NB4 (cell line): ENCODE measurements at regions not wholly inside any gene's neighbourhood (a gene's known extent, or its start where the extent isn't known, plus 50 kb on each side); places are given as distances from the start of the nearest gene placed in this dataset.

ENCODE experiments used
- CTCF ChIP-seq: IDR thresholded peaks from one replicate; pipeline ENCODE4 v1.5.1; 2012; ENCODE audit warnings: low read depth, low read length
- MAX ChIP-seq: IDR thresholded peaks from 2 replicates; pipeline ENCODE4 v1.6.1; 2011; ENCODE audit warnings: low read depth, low read length
- MYC ChIP-seq: IDR thresholded peaks from 2 replicates; pipeline ENCODE4 v1.6.1; 2011; ENCODE audit warnings: low read depth, low read length
- POLR2A ChIP-seq: IDR thresholded peaks from 2 replicates; pipeline ENCODE4 v1.6.1; 2011; ENCODE audit warnings: mild to moderate bottlenecking; ENCODE audit not compliant: insufficient read length; ENCODE audit errors: extremely low read depth

- TF ChIP-seq POLR2A (no peak), CTCF (no peak), MAX (no peak), MYC (no peak)
Observed at GRCh38 chr9:89548071-89548638, 50.2 kb upstream of the SEMA4D start.
